ENCODE measurements at regions not wholly inside any gene's neighbourhood (a gene's known extent, or its start where the extent isn't known, plus 50 kb on each side); places are given as distances from the start of the nearest gene placed in this dataset.

- Histone ChIP-seq H3K36me3 (ENCODE audit: control insufficient read depth, low read depth, low read length) (no peaks in the 10 kb centered on the region), H3K4me3 (ENCODE audit: low read length) (no peak overlapping the region), H3K27me3 (ENCODE audit: control insufficient read depth, insufficient read depth, low read length) (peaks cover 7% of the 10 kb centered on the region), H3K9me3 (ENCODE audit: control insufficient read depth, low read depth, low read length) (no peaks in the 10 kb centered on the region), H3K4me1 (ENCODE audit: control insufficient read depth, low read depth, low read length) (peaks cover 5% of the 10 kb centered on the region), H3K9ac (ENCODE audit: low read length) (no peak overlapping the region), H3K27ac (ENCODE audit: low read length) (no peak overlapping the region)
Observed at GRCh38 chr3:194077602-194078001, 58.3 kb upstream of the HES1 start.

GRCh38 chr3:194078045-194078821 is 57.7 kb upstream of the HES1 start:
- H3K4me3 ChIP-seq (ENCODE audit: low read length): no peak overlapping the region

GRCh38 chr3:194079702-194080172 is 56.2 kb upstream of the HES1 start:
- Histone ChIP-seq H3K9ac (ENCODE audit: low read length) (no peak overlapping the region), H3K9me3 (ENCODE audit: control insufficient read depth, low read depth, low read length) (no peaks in the 10 kb centered on the region), H3K27ac (ENCODE audit: low read length) (no peak overlapping the region), H3K27me3 (ENCODE audit: control insufficient read depth, insufficient read depth, low read length) (no peaks in the 10 kb centered on the region), H3K4me1 (ENCODE audit: control insufficient read depth, low read depth, low read length) (peaks cover 5% of the 10 kb centered on the region), H3K36me3 (ENCODE audit: control insufficient read depth, low read depth, low read length) (no peaks in the 10 kb centered on the region), H3K4me3 (ENCODE audit: low read length) (no peak overlapping the region)

More at GRCh38 chr3:194078045-194078821, 57.7 kb upstream of the HES1 start:
- no peaks in the 10 kb centered on the region for H3K36me3 ChIP-seq (ENCODE audit: control insufficient read depth, low read depth, low read length)
- no peaks in the 10 kb centered on the region for H3K9me3 ChIP-seq (ENCODE audit: control insufficient read depth, low read depth, low read length)
- no peak overlapping the region for H3K9ac ChIP-seq (ENCODE audit: low read length)
- H3K27ac ChIP-seq (ENCODE audit: low read length): no peak overlapping the region
- peaks cover 5% of the 10 kb centered on the region for H3K4me1 ChIP-seq (ENCODE audit: control insufficient read depth, low read depth, low read length)
- H3K27me3 ChIP-seq (ENCODE audit: control insufficient read depth, insufficient read depth, low read length): peaks cover under 1% of the 10 kb centered on the region

GRCh38 chr3:194080436-194080835 is 55.5 kb upstream of the HES1 start:
- no peak overlapping the region for H3K4me3 ChIP-seq (ENCODE audit: low read length)

GRCh38 chr3:194080913-194081800 is 54.8 kb upstream of the HES1 start:
- Histone ChIP-seq H3K27ac (ENCODE audit: low read length) (no peak overlapping the region), H3K9ac (ENCODE audit: low read length) (no peak overlapping the region), H3K36me3 (ENCODE audit: control insufficient read depth, low read depth, low read length) (no peaks in the 10 kb centered on the region), H3K4me3 (ENCODE audit: low read length) (no peak overlapping the region), H3K27me3 (ENCODE audit: control insufficient read depth, insufficient read depth, low read length) (no peaks in the 10 kb centered on the region), H3K9me3 (ENCODE audit: control insufficient read depth, low read depth, low read length) (no peaks in the 10 kb centered on the region), H3K4me1 (ENCODE audit: control insufficient read depth, low read depth, low read length) (peaks cover 8% of the 10 kb centered on the region)

More at GRCh38 chr3:194080436-194080835, 55.5 kb upstream of the HES1 start:
- H3K4me1 ChIP-seq (ENCODE audit: control insufficient read depth, low read depth, low read length): peaks cover 5% of the 10 kb centered on the region
- no peaks in the 10 kb centered on the region for H3K27me3 ChIP-seq (ENCODE audit: control insufficient read depth, insufficient read depth, low read length)
- no peaks in the 10 kb centered on the region for H3K36me3 ChIP-seq (ENCODE audit: control insufficient read depth, low read depth, low read length)
- H3K9ac ChIP-seq (ENCODE audit: low read length): no peak overlapping the region
- H3K9me3 ChIP-seq (ENCODE audit: control insufficient read depth, low read depth, low read length): no peaks in the 10 kb centered on the region
- no peak overlapping the region for H3K27ac ChIP-seq (ENCODE audit: low read length)

- Histone ChIP-seq H3K9ac (ENCODE audit: low read length) (no peak overlapping the region), H3K27me3 (ENCODE audit: control insufficient read depth, insufficient read depth, low read length) (no peaks in the 10 kb centered on the region), H3K27ac (ENCODE audit: low read length) (no peak overlapping the region), H3K36me3 (ENCODE audit: control insufficient read depth, low read depth, low read length) (no peaks in the 10 kb centered on the region), H3K9me3 (ENCODE audit: control insufficient read depth, low read depth, low read length) (no peaks in the 10 kb centered on the region), H3K4me3 (ENCODE audit: low read length) (no peak overlapping the region), H3K4me1 (ENCODE audit: control insufficient read depth, low read depth, low read length) (peaks cover 15% of the 10 kb centered on the region)
Observed at GRCh38 chr3:194081826-194082225, 54.1 kb upstream of the HES1 start.

GRCh38 chr3:194082743-194083636 is 53.0 kb upstream of the HES1 start:
- no peaks in the 10 kb centered on the region for H3K36me3 ChIP-seq (ENCODE audit: control insufficient read depth, low read depth, low read length)
- peaks cover 21% of the 10 kb centered on the region for H3K4me1 ChIP-seq (ENCODE audit: control insufficient read depth, low read depth, low read length)
- no peak overlapping the region for H3K27ac ChIP-seq (ENCODE audit: low read length)
- no peaks in the 10 kb centered on the region for H3K9me3 ChIP-seq (ENCODE audit: control insufficient read depth, low read depth, low read length)
- H3K9ac ChIP-seq (ENCODE audit: low read length): no peak overlapping the region
- no peak overlapping the region for H3K4me3 ChIP-seq (ENCODE audit: low read length)
- H3K27me3 ChIP-seq (ENCODE audit: control insufficient read depth, insufficient read depth, low read length): no peaks in the 10 kb centered on the region

GRCh38 chr3:194083637-194084224 is 52.2 kb upstream of the HES1 start:
- Histone ChIP-seq H3K27ac (ENCODE audit: low read length) (no peak overlapping the region), H3K9ac (ENCODE audit: low read length) (no peak overlapping the region), H3K4me1 (ENCODE audit: control insufficient read depth, low read depth, low read length) (peaks cover 21% of the 10 kb centered on the region), H3K4me3 (ENCODE audit: low read length) (no peak overlapping the region), H3K27me3 (ENCODE audit: control insufficient read depth, insufficient read depth, low read length) (no peaks in the 10 kb centered on the region), H3K9me3 (ENCODE audit: control insufficient read depth, low read depth, low read length) (no peaks in the 10 kb centered on the region), H3K36me3 (ENCODE audit: control insufficient read depth, low read depth, low read length) (no peaks in the 10 kb centered on the region)

- Histone ChIP-seq H3K27me3 (ENCODE audit: control insufficient read depth, insufficient read depth, low read length) (no peaks in the 10 kb centered on the region), H3K9ac (ENCODE audit: low read length) (no peak overlapping the region), H3K4me3 (ENCODE audit: low read length) (no peak overlapping the region), H3K9me3 (ENCODE audit: control insufficient read depth, low read depth, low read length) (no peaks in the 10 kb centered on the region), H3K27ac (ENCODE audit: low read length) (no peak overlapping the region), H3K4me1 (ENCODE audit: control insufficient read depth, low read depth, low read length) (peaks cover 21% of the 10 kb centered on the region), H3K36me3 (ENCODE audit: control insufficient read depth, low read depth, low read length) (no peaks in the 10 kb centered on the region)
Observed at GRCh38 chr3:194084284-194084683, 51.7 kb upstream of the HES1 start.
